Upper lobe of right lung (tissue), 1 donor: ENCODE measurements at regions not wholly inside any gene's neighbourhood (a gene's known extent, or its start where the extent isn't known, plus 50 kb on each side); places are given as distances from the start of the nearest gene placed in this dataset.

ENCODE experiments used
- ATAC-seq: fragments of 200-7000 bp; cut with Tn5 transposase; one replicate; pipeline ENCODE4 v1.9.1; 2020; ENCODE audit warnings: mild to moderate bottlenecking, moderate library complexity
- DNase-seq: peaks from one replicate; pipeline ENCODE4 v3.0.0-alpha.2; 2020
- H3K27ac ChIP-seq: fragments of 200-600 bp; one replicate; pipeline ENCODE4 v1.8.0; 2022
- H3K27me3 ChIP-seq: fragments of 200-600 bp; one replicate; pipeline ENCODE4 v1.8.0; 2022; ENCODE audit warnings: mild to moderate bottlenecking
- H3K36me3 ChIP-seq: fragments of 200-600 bp; one replicate; pipeline ENCODE4 v1.8.0; 2022
- H3K4me1 ChIP-seq: fragments of 200-600 bp; one replicate; pipeline ENCODE4 v1.8.0; 2022
- H3K4me3 ChIP-seq: fragments of 200-600 bp; one replicate; pipeline ENCODE4 v1.8.0; 2022; ENCODE audit warnings: mild to moderate bottlenecking
- H3K9me3 ChIP-seq: fragments of 200-600 bp; one replicate; pipeline ENCODE4 v1.8.0; 2022
- CTCF ChIP-seq: fragments of 200-600 bp; IDR thresholded peaks from one replicate; pipeline ENCODE4 v1.8.0; 2022; ENCODE audit warnings: antibody characterized with exemption
- intact Hi-C: fragments of 100-400 bp; cut with DNase I; formaldehyde crosslinking; loops from one replicate; pipeline ENCODE4 v1.11.0; 2022
- donor health status: DM: no; HTN: yes; CAD: no; lungs with severe emphysema.

- Histone ChIP-seq H3K9me3 (no peaks in the 10 kb centered on the region), H3K36me3 (no peaks in the 10 kb centered on the region), H3K4me1 (no peaks in the 10 kb centered on the region), H3K4me3 (no peak overlapping the region), H3K27me3 (no peaks in the 10 kb centered on the region), H3K27ac (no peak overlapping the region)
- no peak for ATAC-seq
- DNase-seq = no peak
- intact Hi-C loops = no loop called here
- no peak for TF ChIP-seq CTCF
Measured at GRCh38 chr13:105105471-105105870, 1430.0 kb downstream of the EFNB2 start.

DNA sequence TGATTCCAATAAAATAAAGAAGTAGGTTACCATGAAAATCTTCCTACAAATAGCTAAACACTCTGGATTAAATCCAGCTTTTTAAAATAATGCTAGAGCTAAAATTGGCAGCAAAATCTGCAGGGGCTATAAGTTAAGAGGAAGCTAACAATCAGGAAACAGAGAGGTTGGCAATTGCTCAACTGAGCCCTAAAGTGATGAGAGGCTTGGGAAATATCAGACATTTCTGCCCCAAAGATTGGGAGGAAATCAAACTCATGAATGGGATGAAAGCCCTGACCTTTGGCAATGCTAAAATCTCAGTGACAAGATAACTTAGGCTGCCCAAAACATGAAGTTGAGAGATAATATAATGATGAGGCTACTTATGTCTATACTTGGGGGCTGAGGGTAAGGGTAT, 1437.9 kb downstream of the EFNB2 start:
- DNase-seq (no peak), ATAC-seq (no peak)
- no peak overlapping the region for H3K4me3 ChIP-seq
- no peaks in the 10 kb centered on the region for H3K27me3 ChIP-seq
- no peaks in the 10 kb centered on the region for H3K4me1 ChIP-seq
- H3K36me3 ChIP-seq = no peaks in the 10 kb centered on the region
- no peak overlapping the region for H3K27ac ChIP-seq
- H3K9me3 ChIP-seq = no peaks in the 10 kb centered on the region
- TF ChIP-seq CTCF = no peak
- intact Hi-C loops = no loop called here

GRCh38 chr13:105089858-105090643, 1445.4 kb downstream of the EFNB2 start:
- DNase-seq (no peak), ATAC-seq (no peak)
- Histone ChIP-seq H3K4me3 (no peak overlapping the region), H3K27ac (no peak overlapping the region), H3K27me3 (no peaks in the 10 kb centered on the region), H3K4me1 (no peaks in the 10 kb centered on the region), H3K36me3 (no peaks in the 10 kb centered on the region), H3K9me3 (no peaks in the 10 kb centered on the region)
- intact Hi-C loops = no loop called here
- TF ChIP-seq CTCF = no peak

DNA sequence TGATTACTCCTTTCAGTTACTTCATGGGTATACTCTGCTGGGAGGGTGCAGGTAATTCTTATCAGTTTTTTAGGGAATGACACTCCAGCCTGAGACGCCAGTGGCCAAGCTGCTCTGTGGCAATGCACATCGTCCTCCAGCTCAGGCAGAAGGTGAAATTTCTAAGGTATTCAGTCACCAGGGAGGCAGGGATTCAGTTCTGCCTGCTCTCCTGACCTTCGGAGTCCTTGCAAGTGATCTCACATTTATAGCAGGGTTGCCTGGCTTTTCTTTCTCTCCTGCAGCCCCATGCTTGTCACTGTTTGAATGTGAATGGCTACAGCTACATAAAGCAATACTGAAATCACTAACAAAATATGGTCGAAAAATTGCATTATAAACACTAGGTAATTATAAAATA, 1447.5 kb downstream of the EFNB2 start:
- H3K4me3 ChIP-seq = no peak overlapping the region
- no peaks in the 10 kb centered on the region for H3K9me3 ChIP-seq
- intact Hi-C loops = no loop called here
- H3K36me3 ChIP-seq = no peaks in the 10 kb centered on the region
- ATAC-seq = no peak
- no peak for DNase-seq
- H3K27me3 ChIP-seq = no peaks in the 10 kb centered on the region
- H3K4me1 ChIP-seq = no peaks in the 10 kb centered on the region
- TF ChIP-seq CTCF = no peak
- no peak overlapping the region for H3K27ac ChIP-seq

DNA sequence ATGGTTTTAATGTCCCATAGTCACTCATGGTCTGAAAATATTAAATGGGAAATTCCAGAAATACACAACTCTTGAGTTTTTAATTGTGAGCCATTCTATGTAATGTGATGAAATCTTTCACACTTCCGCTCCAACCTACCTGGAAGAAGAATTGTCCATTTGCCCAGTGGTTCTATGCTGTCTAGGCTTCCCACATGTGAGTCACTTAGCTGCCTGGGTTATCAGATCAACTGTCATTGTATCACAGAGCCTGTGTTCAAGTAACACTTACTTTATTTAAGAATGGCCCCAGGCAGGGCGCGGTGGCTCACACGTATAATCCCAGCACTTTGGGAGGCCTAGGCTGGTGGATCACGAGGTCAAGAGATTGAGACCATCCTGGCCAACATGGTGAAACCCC, 1450.5 kb downstream of the EFNB2 start:
- intact Hi-C loops = no loop called here
- ATAC-seq (no peak), DNase-seq (no peak)
- no peak for TF ChIP-seq CTCF
- Histone ChIP-seq H3K4me3 (no peak overlapping the region), H3K9me3 (no peaks in the 10 kb centered on the region), H3K36me3 (no peaks in the 10 kb centered on the region), H3K27me3 (no peaks in the 10 kb centered on the region), H3K4me1 (no peaks in the 10 kb centered on the region), H3K27ac (no peak overlapping the region)

GRCh38 chr13:105083992-105084391, 1451.5 kb downstream of the EFNB2 start:
- Histone ChIP-seq H3K9me3 (no peaks in the 10 kb centered on the region), H3K27me3 (no peaks in the 10 kb centered on the region), H3K36me3 (no peaks in the 10 kb centered on the region), H3K4me3 (no peak overlapping the region), H3K27ac (no peak overlapping the region), H3K4me1 (no peaks in the 10 kb centered on the region)
- peak; percentile 35 for ATAC-seq
- DNase-seq = no peak
- intact Hi-C loops = no loop called here
- TF ChIP-seq CTCF = no peak
